H4 (cell line): ENCODE measurements at regions not wholly inside any gene's neighbourhood (a gene's known extent, or its start where the extent isn't known, plus 50 kb on each side); places are given as distances from the start of the nearest gene placed in this dataset.
"Not testable (repeated sequence)": the region's sequence is repeated elsewhere in the genome, so short reads cannot be mapped to it uniquely, and the experiment has no call there.

Experiments
- DNase-seq: peaks from one replicate; pipeline ENCODE4 v3.0.0-alpha.2; 2015; ENCODE audit warnings: low spot score

DNA sequence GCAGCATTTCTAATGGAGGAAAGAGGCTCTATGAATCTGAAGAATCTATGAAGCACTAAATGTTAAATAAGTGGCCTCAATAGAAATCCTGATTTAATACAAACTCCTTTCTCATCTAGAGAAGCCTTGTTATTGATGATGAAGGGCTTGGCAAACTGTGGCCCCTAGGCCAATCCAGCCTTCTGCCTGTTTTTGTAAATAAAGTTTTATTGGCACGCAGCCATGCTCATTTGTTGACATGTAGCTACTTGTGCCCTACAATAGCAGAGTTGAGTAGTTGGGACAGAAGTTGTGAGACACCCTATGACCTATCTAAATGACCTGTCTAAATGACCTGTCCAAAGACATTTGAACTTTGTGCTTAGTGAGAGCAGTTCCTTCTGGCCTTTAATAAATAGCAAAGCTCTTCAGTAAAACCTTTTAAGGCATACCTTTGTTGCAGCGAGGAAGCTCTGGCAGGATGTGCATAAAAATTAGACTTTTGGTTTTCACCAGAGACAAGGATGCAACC lies 484.4 kb upstream of the SPRED2 start:
- DNase-seq, result no peak

GRCh38 chr2:65916177-65916576 lies 483.8 kb upstream of the SPRED2 start:
- no peak for DNase-seq

GRCh38 chr2:65915273-65915672 lies 482.9 kb upstream of the SPRED2 start:
- DNase-seq, result no peak

- no peak for DNase-seq
These were observed 481.9 kb upstream of the SPRED2 start for GRCh38 chr2:65914244-65914786.

- no peak for DNase-seq
These were observed 481.4 kb upstream of the SPRED2 start for GRCh38 chr2:65913813-65914212.

- DNase-seq, result no peak
These were observed 469.4 kb upstream of the SPRED2 start for GRCh38 chr2:65901756-65902155.

DNA sequence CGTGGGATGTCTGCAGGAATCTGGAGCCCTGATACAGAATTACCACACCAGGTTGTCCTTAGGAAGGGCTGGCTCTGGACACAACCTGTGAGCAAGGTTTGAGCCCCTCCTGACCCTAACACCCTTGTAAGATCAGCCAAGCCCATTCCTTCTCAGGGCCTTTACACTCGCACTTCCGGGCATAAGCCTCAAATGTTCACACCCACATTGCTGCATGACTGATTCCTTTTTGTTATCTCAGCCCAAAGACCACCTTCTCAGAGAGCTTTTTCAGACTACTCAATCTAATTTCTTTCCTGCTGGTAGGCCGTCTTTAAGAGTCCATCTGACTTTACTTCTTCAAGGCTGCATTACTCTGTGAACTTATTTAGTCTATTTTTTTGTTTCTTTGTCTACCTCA lies 464.0 kb upstream of the SPRED2 start:
- no peak for DNase-seq

DNA sequence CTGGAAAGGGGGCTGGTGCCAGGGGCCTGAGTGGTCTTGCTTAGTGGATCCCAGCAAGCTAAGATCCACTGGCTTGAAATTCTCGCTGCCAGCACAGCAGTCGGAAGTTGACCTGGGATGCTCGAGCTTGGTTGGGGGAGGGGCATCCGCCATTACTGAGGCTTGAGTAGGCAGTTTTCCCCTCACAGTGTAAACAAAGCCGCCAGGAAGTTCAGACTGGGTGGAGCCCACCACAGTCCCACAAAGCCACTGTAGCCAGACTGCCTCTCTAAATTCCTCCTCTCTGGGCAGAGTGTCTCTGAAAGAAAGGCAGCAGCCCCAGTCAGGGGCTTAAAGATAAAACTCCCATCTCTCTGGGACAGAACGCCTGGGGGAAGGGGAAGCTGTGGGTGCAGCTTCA lies 457.7 kb upstream of the SPRED2 start:
- not testable (repeated sequence) for DNase-seq

- DNase-seq, result no peak
These were observed 452.9 kb upstream of the SPRED2 start for GRCh38 chr2:65885266-65885665.

- DNase-seq, result no peak
These were observed 449.2 kb upstream of the SPRED2 start for GRCh38 chr2:65881592-65881991.

GRCh38 chr2:65880436-65880835 lies 448.0 kb upstream of the SPRED2 start:
- DNase-seq, result peak; percentile 8

GRCh38 chr2:65878011-65878340 lies 445.6 kb upstream of the SPRED2 start:
- no peak for DNase-seq

DNA sequence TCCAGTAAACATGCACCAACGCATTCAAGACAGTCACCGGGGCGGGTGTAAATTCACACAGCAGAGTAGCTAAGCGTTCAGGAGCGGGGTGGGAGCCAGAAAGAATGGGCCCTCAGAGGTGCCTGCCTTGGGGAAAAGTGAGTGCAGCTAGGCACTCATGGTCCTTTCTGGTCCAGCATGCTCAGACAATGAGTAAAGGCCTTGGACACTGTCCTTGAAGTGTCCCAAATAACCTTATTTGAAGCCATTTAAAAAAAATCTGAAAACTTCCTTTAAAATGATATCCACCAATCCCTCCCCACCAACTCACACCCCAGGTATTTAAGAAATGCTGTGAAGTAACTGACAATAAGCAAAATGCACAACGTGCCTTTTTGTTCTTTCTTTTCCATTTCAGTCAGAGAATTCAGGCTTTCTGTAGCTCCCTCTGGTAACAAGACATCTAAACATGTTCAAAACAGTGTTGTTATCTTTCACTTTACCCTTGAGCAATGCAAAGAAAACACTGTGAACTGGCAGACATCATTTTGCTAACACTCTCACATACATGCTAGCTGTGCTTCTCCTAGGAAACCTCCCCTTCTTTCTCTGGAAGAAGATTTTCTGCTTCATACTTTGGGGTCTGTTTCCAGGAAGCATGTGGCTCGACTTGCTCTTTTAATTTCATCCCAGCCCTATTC lies 445.1 kb upstream of the SPRED2 start:
- DNase-seq, result no peak

DNA sequence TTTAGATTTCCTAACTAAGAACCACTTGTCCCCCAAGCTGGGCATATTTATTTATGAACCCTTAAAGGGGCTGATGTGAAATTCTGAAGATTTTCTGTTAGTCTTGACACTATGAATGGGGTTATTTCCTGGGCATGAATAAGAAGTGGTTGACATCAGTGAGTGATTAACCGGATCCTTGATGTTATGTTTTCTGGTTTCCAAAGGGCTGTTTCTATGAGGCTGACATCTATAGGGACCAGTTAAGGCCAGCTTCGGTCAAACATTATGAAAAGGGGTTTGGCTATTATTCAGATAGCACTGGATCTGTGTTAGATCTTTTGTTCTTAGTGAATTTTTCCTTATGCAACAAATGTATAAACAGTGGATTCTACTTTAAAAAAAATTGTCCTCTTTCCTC lies 443.7 kb upstream of the SPRED2 start:
- no peak for DNase-seq

DNA sequence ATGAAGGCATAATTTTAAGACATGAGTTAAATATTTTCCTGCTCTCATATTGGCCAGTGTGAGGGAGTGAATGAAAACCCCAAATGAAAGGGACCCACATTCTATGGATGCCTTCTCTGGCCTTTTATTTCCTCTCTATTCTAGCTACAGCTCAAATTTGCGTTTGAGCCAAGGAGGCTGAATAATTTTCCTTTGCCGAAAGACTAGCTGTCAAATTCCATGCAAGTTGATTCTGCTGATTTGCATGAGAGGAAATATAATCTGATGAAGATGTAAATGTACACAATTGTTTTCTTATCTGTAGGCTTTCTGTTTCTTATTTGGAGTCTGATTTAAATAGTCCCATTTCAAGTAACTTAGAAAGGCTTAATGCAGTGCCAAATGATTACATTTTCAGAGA lies 438.4 kb upstream of the SPRED2 start:
- no peak for DNase-seq

- DNase-seq, result no peak
These were observed 436.9 kb upstream of the SPRED2 start for GRCh38 chr2:65869296-65869695.

DNA sequence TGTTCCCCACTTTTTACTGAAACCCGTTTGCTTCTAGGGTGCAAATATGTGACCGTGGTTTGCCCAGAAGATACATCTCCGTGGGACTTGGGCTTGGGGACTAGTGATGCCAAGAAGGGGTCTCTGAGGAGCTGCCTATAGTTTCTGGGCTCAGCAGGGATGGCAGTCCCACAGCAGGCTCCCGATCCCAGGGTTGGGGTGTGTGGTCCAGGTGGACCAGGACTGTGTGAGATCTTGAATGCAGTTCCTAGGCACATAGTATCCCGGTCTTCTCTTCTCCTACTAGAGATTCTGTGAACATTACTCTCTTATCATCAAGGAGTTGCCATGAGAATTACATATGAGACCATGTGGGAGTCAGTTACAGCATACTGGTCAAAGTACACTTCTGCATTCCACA lies 435.8 kb upstream of the SPRED2 start:
- no peak for DNase-seq

GRCh38 chr2:65867446-65867845 lies 435.0 kb upstream of the SPRED2 start:
- no peak for DNase-seq

- no peak for DNase-seq
These were observed 433.7 kb upstream of the SPRED2 start for GRCh38 chr2:65866148-65866547.

DNA sequence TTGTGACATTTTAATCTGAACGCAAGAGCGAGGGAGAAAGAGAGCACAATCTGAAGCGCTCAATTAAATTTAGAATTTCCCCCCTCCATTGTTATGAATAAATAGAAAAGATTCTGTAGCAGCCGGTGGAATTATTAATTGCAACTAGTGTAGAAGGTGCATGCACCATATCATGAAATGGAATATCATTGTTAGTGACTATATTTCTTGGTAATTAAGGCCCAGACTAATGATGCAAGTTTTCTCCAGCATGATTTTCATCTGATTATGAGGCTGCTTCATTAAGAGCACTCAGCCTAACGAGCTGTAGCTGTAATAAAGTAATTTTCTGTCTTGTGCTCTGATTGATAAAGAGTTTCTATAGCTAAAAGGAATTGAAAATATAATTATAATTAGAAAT lies 432.2 kb upstream of the SPRED2 start:
- DNase-seq, result no peak

DNA sequence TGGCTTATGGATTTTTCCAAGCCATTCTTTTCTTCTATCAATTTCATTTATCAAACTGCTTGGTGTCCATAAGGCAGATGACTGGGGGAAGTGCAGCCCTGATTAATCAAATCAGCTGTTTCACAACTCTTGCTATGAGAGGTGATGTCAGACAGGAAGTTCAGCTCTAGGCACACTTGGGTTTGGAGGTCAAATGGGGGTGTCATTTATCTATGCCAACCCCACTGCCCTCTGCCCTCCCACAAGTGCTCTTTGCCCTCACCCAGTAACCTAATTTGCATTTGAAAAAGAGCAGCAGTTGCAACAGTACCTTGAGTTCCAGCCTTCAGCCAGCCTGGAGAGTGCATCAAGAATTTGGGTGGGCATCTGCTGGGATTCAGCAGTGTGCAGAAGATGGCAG lies 431.3 kb upstream of the SPRED2 start:
- DNase-seq, result no peak

DNA sequence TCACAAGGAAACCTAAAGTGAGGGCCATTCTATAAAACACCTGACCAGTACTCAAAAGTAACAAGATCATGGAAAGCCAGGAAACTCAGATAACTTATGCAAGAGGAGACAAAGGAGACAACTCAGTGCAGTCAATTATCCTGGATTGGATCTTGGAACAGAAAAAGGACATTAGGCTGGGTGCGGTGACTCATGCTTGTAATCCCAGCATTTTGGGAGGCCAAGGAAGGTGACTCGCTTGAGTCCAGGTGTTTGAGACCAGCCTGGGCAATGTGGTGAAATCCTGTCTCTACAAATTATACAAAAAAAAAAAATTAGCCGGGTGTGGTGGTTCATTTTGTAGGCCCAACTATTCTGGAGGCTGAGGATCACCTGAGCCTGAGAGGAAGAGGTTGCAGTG lies 424.5 kb upstream of the SPRED2 start:
- DNase-seq, result no peak

DNA sequence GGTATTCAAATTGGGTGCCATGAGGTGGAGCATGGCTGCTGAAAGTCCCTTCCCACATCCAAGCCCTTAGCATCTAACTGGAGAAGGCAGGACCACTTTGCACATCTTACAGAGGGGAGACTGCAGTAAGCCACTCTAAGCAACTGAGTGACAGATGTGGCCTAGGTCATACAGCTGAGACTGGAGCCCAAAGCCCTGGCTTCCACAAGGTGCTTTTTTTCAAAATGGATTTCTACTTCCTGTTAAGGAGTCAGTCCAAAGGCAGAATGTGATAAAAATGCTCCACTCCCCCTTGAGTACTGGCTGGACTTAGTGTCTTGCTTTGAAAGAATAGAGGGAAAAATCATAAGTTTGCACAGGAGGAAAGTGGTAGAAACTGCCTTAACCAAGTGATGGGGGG lies 424.0 kb upstream of the SPRED2 start:
- no peak for DNase-seq

DNA sequence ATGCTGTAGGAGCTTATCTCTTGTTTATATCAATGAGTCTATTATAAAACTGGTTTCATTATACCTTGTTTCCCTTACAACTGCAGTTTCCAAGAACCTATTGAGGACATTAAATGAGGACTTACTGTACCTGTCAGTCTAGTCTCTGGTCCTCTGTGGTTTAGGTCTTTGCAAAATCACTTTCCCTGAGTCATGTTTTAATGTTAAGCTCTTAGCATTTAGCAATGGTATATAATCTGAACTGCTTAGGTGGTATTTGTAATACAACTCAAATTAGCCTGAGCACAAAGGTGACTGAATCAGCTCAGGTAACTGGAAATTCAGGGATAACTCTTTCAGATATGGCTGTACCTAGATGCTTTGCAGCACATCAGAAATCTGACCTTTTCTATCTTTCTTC lies 418.3 kb upstream of the SPRED2 start:
- DNase-seq, result no peak
